DMS79 (cell line): ENCODE measurements at regions not wholly inside any gene's neighbourhood (a gene's known extent, or its start where the extent isn't known, plus 50 kb on each side); places are given as distances from the start of the nearest gene placed in this dataset.
"Not testable (repeated sequence)": the region's sequence is repeated elsewhere in the genome, so short reads cannot be mapped to it uniquely, and the experiment has no call there.

Source experiments
- DNase-seq: peaks from one replicate; lab custom pipeline; 2025; lab: John Stamatoyannopoulos, UW

DNA sequence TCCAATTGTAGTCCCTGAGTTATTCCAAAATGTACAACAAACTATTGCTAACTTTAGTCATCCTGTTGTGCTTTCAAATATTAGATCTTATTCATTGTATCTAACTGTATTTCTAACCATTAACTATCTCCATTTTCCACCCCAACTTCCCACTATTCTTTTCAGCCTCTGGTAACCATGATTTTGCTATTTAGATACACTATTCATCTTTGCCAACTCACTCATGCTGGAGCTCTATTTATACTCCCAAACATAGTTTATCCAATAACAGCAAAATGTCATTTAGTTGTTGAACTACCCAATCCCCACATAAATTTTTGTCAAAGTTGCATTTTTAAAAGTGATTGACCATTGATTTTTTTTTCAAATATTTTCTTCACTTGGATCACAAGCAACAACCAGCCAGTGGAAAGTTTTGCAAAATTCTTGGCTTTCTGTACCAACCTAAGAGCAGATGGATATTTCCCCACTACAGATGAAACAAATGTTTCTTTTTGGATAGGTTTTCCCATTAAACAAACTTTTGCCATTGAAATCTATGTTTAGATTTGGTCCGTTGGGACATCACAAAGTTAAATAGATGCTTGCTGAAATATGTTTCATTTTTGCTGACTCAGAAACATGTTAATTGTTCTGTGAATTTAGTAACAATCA lies 866.0 kb downstream of the LTN1 start:
- no peak for DNase-seq

DNA sequence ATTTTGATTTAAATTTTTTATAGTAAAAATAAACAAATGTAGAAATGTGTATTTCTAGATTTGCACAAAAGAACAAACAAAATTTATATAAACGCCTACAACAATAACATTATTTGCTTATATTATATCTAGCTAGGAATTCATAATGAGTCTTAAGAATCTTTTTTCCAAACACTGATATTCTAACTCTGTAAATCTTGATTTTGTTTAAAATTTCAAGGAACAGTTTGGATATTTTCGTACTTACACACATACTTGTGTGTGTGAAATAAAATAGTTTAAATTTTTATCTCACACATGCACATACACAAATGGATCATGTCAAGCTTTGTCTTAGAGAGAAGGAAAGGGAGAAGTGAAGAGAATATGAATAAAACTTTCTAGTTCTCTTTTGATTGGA lies 868.1 kb downstream of the LTN1 start:
- no peak for DNase-seq

DNA sequence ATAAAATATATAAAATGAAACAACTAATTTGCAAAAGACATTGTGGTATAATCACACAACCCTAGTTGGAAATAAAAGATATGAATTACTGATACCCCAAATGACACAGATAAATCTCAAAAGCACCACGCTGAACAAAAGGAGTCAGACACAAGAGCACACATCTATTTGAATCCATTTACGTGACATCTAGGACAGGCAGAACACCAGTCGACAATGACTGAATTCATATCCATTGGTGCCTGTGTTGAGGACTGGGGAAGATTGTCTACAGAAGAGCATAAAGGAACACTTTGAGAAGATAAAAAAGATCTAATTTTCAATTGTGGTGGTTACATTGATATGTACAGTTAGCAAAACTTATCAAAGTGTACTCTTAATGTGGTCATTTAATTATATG lies 874.1 kb downstream of the LTN1 start:
- DNase-seq, result no peak

DNA sequence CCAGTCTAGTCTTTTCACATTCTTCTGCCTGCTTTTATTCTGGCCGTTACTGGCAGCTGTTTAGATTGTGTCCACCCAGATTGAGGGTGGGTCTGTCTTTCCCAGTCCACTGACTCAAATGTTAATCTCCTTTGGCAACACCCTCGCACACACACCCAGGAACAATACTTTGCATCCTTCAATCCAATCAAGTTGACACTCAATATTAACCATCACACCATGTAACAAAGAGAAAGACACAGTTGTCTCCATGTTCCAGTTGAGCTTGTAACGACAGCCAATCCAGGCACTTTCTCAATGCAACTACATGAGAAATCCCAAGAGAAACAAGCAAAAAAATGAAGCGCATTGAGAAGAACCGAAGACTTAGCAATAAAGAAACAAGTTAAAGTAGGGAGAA lies 877.7 kb downstream of the LTN1 start:
- not testable (repeated sequence) for DNase-seq

DNA sequence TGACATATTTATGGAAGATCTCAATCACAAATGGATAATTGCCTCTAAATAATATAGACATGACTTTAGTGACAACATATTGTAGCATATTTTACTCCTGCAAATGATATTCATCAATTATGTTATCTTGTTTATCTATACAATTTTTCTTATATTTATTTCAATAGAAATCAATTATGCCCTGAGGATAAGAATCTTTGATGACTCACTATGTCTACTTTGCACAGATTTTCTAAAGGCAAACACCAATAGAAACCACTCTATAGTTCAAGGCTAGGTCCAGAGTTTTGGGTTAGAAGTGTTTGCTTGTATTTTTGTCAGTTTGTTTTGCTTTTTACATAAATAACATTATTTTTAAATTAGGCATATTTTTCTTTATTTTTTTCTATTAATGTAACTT lies 879.0 kb downstream of the LTN1 start:
- no peak for DNase-seq

DNA sequence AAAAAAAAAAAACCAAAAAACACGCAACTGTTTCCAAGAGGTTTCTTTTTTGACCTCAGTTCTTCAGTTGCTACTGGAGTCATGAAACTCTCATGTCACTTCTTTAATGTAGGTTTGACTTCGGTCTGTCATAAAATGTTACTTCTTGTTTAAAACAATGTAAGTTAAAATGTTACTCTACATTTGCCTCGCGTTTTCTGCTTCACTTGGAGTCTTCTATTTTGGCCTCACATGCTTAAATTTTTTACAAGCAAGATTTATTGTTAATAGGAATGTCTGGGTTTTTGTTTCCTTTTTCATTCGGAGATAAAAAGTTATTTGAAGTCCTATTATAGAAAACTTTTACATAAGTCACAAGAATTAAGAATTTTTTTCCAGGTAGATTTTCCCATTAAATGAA lies 880.2 kb downstream of the LTN1 start:
- no peak for DNase-seq

DNA sequence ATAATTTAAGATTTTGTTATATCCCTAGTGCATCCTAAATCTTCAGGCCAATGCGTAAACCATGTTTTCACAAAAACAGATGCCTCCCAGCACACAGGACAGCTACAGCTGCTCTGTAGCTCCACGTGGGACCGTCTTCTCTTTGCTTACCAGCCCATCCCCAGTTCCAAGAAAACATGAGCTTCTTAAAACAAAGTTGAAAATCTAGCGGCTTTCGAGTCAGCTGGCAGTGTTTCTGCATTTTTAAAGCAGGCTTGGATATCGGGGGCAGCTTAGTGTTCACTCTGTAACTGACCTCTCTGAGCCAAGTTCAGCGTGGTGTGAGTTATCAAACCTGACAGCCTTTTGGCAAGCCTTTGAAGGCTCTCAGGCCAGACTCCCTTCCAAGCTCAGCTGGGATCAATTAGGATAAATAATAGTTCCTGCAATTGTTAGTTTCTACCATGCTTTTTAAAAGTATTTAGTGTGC lies 881.5 kb downstream of the LTN1 start:
- no peak for DNase-seq

DNA sequence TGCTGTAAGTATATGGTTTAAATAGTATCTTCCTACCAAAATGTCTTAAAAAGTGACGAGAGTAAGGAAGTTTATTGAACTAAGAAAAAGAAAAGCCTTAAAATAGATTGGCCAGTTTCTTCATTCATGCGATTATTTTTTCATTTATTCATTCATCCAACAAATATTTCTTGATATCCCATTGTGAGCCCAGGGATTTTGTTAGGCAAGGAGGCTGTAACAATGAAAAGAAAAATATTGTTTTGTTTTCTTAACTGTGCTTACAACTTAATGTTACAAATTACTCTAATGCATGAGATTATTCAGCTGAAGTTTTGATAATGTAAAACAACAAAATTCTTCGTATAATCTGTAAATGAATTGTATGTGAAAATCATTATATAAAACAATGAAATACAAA lies 882.0 kb downstream of the LTN1 start:
- no peak for DNase-seq

DNA sequence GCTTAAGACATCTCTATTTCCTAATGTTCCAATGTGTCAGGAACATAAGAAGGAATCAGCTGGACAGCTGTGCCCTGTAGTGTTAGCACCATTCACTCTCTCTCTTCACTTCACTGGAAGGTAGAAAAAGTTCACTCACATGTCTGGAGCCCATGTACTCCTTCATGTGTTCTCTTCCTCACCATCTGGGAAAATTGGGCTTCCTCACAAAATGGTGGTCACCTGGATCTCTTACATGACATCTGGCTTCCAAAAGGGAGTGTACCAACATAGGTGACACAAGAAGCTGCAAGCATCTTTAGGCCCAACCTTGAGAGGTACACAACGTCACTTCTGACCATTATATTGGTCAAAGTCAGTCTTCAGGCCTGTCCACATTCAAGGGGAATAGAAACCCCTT lies 882.6 kb downstream of the LTN1 start:
- DNase-seq, result no peak

DNA sequence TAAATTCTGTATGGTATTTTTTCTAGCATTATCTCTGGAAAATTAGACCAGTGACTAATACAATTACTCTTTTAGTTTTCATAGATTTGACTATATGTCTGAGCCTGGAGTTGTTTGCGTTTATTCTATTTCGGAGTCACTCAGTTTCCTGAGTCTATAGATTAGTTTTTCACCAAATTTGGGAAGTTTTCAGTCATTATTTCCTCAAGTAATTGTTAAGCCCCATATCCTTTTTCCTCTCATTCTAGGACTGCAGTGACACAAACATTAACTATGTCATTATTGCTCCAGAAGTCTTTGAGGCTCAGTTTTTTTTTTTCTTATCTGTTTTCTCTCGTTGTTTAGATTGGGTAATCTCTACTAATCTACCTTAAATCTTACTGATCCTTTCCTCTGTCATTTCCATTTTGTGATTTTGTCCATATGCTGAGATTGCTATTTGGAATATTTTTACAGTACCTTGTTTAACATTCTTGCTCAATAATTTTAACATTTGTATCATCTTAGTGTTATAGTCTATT lies 886.2 kb downstream of the LTN1 start:
- no peak for DNase-seq

DNA sequence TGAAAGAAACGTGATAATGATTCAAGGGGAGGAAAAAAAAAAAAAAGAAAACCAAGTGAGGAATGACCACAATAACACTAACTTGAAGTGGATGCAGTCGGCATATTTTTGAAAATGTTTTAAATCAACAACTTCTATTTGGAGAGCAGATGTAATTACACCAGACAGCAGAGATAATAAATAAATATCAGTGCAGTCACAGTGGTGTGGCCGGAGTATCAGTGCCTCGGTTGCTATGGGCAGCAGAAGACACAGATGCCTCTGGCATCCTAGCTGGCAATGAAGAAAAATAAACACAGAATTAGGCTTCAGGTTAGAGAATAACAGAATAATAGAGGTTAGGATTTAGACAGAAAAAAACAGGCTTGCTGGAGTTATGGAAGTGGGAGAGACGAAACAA lies 888.3 kb downstream of the LTN1 start:
- no peak for DNase-seq

DNA sequence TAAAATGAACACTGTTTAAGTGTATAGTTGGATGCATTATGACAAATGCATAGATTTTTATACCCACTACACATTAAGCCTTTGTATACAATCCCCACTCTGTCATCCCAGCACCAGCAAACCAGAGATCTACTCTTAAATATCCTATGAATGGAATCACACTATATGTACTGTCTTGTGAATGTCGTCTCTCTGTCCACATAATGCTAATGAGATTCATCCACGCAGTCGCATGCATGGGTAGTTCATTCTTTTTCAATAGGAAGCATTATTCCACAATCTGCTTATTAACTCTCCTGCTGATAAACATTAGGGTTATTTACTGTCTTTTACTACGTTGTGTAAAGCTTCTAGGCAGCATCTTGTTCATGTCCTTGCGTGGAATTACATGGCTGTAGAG lies 892.3 kb downstream of the LTN1 start:
- DNase-seq, result no peak

DNA sequence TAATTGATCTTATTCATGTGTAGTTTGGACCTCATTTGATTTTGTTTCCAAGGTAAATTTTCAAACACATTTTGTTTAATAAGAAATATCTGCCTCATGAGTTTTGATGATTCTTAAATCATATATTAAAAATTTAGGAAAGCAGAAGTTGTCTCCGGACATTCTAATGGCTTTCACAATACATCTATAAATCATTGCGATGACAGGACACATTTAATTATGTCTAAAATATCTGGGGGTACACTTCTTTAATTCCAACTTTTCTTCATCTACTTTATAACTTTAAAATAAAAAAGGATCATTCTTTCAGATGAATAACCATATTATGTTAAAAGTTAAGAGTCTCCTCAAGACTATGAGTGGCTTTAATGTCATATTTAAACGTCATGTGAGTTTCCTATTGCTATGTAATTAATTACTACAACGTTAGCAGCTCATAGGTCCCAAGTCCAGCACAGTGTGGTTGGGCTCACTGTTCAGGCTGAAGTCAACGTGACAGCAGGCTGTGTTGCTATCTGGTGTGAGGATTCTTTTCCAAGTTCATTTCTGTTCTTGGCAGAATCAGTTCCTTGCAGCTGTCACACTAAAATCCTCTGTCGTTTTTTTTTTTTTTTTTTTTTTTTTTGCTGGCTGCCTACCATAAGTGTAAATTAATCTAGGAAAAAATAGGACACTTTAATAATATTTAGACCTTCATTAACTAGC lies 893.5 kb downstream of the LTN1 start:
- no peak for DNase-seq

DNA sequence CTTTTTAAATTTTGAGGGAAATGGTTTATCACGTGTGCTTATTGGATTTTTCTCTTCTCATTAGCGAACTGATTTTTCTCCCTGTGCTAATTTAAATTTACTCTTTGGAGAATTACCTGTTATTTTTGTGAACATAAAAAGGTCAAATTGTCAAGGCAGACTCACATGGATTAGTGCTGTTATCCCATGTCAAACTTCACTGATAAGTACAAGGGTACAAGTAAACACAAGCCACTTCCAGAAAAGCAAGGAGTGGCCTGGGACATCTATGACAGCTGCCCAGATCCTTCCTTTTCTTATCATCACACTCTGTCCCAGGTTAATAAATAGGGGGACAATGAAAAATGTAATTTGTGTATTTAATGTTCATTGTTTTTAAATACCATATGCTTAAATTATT lies 901.2 kb downstream of the LTN1 start:
- DNase-seq, result no peak

DNA sequence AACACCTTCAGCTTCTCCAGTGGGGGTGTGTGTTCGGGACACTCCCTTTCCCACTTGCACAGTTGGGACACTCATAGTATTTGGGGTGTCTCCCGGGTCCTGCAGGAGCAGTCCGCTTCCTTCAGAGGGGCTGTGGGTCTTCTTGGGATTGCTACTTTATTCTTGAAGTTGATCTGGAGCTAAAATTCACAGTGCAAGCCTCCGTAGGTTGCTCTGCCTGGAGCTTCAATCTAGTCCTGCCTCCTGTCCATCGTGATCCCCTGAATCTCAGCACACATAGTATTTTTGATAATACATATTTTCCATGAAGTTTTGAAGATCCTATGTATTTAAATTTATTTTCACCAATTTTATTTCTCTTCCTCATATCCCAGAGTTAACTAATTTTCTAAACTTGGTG lies 902.1 kb downstream of the LTN1 start:
- DNase-seq, result no peak

DNA sequence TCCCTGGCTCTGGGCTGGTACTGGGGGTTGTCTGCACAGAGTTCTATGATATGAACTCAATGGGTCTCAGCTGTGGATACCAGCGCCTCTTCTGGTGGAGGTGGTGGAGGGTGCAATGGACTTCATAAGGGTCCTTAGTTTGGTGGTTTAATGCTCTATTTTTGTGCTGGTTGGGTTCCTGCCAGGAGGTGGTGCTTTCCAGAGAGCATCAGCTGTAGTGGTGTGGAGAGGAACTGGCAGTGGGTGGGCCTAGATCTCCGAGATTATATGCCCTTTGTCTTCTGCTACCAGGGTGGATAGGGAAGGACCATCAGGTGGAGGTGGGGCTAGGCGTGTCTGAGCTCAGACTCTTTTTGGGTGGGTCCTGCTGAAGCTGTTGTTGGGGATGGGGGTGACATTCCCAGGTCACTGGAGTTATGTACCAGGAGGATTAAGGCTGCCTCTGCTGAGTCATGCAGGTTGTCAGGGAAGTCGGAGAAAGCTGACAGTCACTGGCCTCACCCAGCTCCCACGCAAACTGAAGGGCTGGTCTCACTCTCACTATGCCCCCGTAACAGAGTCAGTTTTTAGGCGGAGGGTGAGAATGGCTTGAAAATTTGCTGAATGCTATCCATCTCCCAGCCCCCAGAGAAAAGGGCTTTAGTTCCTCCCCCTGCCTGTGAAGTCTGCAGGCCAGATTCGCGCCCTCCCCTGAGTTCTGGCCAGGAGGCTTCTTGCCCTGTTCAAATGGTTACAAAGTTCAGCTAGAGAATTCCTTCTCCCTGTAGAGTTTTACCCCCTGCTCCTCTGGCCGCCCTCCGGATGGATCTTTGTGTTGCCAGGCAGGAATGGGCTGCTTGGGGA lies 902.9 kb downstream of the LTN1 start:
- no peak for DNase-seq

DNA sequence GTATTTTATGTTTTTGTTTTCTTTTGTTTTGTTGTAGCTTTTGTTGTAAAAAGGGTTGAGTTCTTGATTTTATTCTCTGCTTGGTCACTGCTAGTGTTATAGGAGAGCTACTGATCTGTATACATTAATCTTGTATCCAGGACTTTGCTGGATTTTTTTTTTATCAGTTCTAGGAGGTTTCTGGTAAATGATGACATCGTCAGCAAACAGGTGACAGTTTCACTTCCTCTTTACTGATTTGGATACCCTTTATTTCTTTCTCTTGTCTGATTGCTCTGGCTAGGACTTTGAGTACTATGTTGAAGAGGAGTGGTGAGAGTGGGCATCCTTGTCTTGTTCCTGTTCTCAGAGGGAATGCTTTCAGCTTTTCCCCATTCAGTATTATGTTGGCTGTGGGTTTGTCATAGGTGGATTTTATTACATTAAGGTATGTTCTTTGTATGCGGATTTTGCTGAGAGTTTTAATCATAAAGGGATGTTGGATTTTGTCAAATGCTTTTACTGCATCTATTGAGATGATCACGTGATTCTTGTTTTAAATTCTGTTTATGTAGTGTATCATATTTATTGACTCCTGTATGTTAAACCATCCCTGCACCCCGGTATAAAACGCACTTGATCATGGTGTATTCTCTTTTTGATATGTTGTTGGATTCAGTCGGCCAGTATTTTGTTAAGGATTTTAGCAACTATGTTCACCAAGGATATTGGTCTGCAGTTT lies 905.7 kb downstream of the LTN1 start:
- DNase-seq, result no peak

DNA sequence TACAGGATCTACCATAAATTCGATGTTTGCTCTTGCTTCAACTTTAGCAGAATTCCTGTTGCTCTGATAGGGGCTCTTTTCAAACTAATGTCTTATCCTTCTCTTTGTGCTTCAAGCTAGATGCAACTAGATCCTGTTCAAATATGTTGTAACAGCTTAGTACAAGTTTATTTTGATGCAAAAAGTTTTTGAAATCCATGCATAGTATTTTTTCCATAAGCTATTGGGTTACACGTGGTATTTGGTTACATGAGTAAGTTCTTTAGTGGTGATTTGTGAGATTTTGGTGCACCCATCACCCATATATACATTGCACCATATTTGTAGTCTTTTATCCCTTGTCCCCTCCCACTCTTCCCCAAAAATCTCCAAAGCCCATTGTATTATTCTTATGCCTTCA lies 907.7 kb downstream of the LTN1 start:
- no peak for DNase-seq

DNA sequence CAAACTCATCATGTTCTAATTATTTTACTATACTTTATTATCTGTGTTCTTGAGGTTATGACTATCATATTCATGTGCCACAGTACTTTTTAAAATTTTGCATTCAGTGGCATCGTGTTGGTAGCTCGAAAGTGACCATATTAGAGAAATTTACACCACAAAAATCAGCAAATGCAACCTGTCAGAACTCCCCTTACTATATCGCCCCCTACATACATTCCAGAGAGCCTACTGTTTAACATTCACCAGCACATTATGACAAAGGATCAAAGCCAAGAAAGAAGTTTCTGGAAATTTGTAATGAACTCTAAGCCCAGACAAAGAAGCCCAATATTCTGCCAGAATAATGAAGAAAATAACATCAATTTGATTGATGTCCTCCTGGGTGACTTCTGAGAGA lies 909.3 kb downstream of the LTN1 start:
- no peak for DNase-seq

DNA sequence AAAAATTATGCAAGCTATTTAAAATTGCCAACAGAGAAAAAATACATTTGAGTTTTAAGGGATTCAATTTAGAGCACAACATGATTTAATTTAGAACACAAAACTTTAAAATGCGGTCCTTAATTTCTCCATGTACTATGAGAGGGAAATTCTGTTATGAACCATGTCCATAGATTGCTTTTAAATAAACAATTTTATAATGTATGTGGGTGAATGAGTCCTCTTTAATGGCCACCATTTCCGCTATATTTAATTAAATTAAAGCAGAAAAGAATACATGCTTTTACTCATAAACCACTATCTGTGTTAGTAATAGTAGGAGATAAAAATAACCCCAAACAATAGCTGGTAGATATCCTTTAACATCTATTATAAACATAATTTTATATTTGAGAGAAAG lies 914.6 kb downstream of the LTN1 start:
- no peak for DNase-seq

DNA sequence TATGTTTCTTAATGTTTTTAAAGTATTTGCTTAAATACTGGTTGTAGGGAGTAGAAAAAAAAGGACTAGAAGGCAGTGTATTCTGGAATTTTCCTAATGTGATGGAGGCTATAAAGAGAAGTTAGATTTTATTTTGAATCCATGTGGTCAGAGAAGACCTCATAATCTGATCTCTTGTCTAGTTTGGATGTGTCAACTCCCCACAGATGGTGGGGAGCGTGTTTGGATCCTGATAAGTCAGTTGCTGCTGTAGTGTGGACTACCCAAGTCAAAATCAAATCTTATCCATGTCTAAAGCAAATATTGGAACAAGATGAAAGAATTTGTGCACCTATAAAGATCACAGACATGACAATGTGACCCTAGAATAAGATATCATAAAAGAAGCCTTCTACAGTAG lies 918.0 kb downstream of the LTN1 start:
- no peak for DNase-seq

DNA sequence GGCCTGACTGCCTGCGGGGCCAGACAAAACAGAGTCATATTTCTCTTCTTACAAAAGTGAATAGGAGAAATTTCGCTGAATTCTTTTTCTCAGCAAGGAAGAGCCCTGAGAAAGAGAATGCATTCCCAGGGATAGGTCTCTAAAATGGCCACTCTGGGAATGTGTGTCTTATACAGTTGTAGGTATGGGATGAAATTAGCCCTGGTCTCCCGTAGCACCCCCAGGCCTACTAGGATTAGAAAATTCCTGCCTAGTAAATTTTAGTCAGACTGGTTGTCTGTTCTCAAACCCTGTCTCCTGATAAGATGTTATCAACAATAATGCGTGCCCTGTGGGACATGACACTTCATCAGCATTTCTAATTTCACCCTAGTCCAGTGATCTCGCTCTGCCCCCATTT lies 920.1 kb downstream of the LTN1 start:
- no peak for DNase-seq
